ENCODE measurements at regions not wholly inside any gene's neighbourhood (a gene's known extent, or its start where the extent isn't known, plus 50 kb on each side); places are given as distances from the start of the nearest gene placed in this dataset.

- DNase-seq (ENCODE audit: low read depth) = no peak
- TF ChIP-seq CTCF (IDR thresholded peaks at IDR 0.05; ENCODE audit: low read depth, low read length) = no peak
- no peak for TF ChIP-seq MYC (IDR thresholded peaks at IDR 0.05; ENCODE audit: low read depth, low read length)
- no peak for TF ChIP-seq POLR2A (IDR thresholded peaks at IDR 0.05; ENCODE audit: extremely low read depth, insufficient read length)
- no peak for TF ChIP-seq MAX (IDR thresholded peaks at IDR 0.05; ENCODE audit: low read depth, low read length)
- no peak overlapping the region for H3K4me3 ChIP-seq (ENCODE audit: low read depth, low read length)
Measured at GRCh38 chr12:47558625-47559345, 147.0 kb downstream of the RPAP3 start.

- H3K4me3 ChIP-seq (ENCODE audit: low read depth, low read length) = no peak overlapping the region
- no peak for DNase-seq (ENCODE audit: low read depth)
Measured at GRCh38 chr12:47557386-47557785, 148.4 kb downstream of the RPAP3 start.

GRCh38 chr12:47556261-47557030 is 149.4 kb downstream of the RPAP3 start:
- no peak overlapping the region for H3K4me3 ChIP-seq (ENCODE audit: low read depth, low read length)
- TF ChIP-seq MYC (IDR thresholded peaks at IDR 0.05; ENCODE audit: low read depth, low read length) (no peak), MAX (IDR thresholded peaks at IDR 0.05; ENCODE audit: low read depth, low read length) (no peak), CTCF (IDR thresholded peaks at IDR 0.05; ENCODE audit: low read depth, low read length) (no peak), POLR2A (IDR thresholded peaks at IDR 0.05; ENCODE audit: extremely low read depth, insufficient read length) (no peak)
- peak; percentile 5 for DNase-seq (ENCODE audit: low read depth)

More at GRCh38 chr12:47557386-47557785, 148.4 kb downstream of the RPAP3 start:
- TF ChIP-seq MYC (IDR thresholded peaks at IDR 0.05; ENCODE audit: low read depth, low read length) = no peak
- no peak for TF ChIP-seq MAX (IDR thresholded peaks at IDR 0.05; ENCODE audit: low read depth, low read length)
- no peak for TF ChIP-seq POLR2A (IDR thresholded peaks at IDR 0.05; ENCODE audit: extremely low read depth, insufficient read length)
- TF ChIP-seq CTCF (IDR thresholded peaks at IDR 0.05; ENCODE audit: low read depth, low read length) = no peak

- H3K4me3 ChIP-seq (ENCODE audit: low read depth, low read length) = no peak overlapping the region
- TF ChIP-seq MAX (IDR thresholded peaks at IDR 0.05; ENCODE audit: low read depth, low read length) (no peak), POLR2A (IDR thresholded peaks at IDR 0.05; ENCODE audit: extremely low read depth, insufficient read length) (no peak), CTCF (IDR thresholded peaks at IDR 0.05; ENCODE audit: low read depth, low read length) (no peak), MYC (IDR thresholded peaks at IDR 0.05; ENCODE audit: low read depth, low read length) (no peak)
- DNase-seq (ENCODE audit: low read depth) = no peak
Measured at GRCh38 chr12:47554046-47554653, 151.7 kb downstream of the RPAP3 start.

- TF ChIP-seq MAX (IDR thresholded peaks at IDR 0.05; ENCODE audit: low read depth, low read length) (no peak), CTCF (IDR thresholded peaks at IDR 0.05; ENCODE audit: low read depth, low read length) (no peak), POLR2A (IDR thresholded peaks at IDR 0.05; ENCODE audit: extremely low read depth, insufficient read length) (no peak), MYC (IDR thresholded peaks at IDR 0.05; ENCODE audit: low read depth, low read length) (no peak)
Measured at GRCh38 chr12:47553266-47553665, 152.6 kb downstream of the RPAP3 start.

More at GRCh38 chr12:47553266-47553665, 152.6 kb downstream of the RPAP3 start:
- H3K4me3 ChIP-seq (ENCODE audit: low read depth, low read length) = no peak overlapping the region
- no peak for DNase-seq (ENCODE audit: low read depth)

All from NB4 (cell line).